ENCODE measurements at regions not wholly inside any gene's neighbourhood (a gene's known extent, or its start where the extent isn't known, plus 50 kb on each side); places are given as distances from the start of the nearest gene placed in this dataset.

DNA sequence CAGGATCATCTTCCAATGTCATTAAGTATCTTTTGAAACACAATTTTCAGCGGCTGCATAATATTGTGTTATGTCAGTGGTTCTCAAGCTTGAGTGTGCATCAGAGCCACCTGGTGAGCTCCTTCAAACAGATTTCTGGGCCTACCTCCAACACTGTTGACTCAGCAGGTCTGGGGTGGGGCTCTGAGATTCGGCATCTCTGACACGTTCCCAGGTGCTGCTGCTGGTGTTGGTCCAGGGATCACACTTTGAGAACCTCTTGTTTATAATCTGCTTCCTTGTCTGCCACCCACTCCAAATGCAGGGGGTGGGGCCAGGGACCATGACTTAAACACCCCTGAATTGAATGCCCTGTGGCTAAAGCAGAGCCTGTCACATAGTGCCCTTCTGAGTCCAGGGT lies 73.8 kb upstream of the HNF1B start:
- in situ Hi-C loops (cut with MboI), result loop anchor here (25.0 kb wide), 1 partner anchor 1181 kb away; no protein-coding TSS in a partner anchor
- RAD21 ChIA-PET (ENCODE audit: unreplicated experiment), result interaction anchor here (1.3 to 4.3 kb wide), 3 partner anchors 25 to 48 kb away, joined by 4 to 33 read pairs (median 14); no protein-coding TSS in a partner anchor
- peak overlapping the region; percentile 30; the same call in 1 of the 2 replicates for H3K27ac ChIP-seq (ENCODE audit: control insufficient read depth, insufficient read depth)
- H3K36me3 ChIP-seq (ENCODE audit: control insufficient read depth in 2 of 2, insufficient read depth in 2 of 2, low read length in 1 of 2), result no peaks in the 10 kb centered on the region
- H3K4me2 ChIP-seq (ENCODE audit: control insufficient read depth, insufficient read depth), result no peak overlapping the region
- no peaks in the 10 kb centered on the region for H3K9me3 ChIP-seq (replicated peaks; ENCODE audit: control insufficient read depth, insufficient read depth, low read length)
- FAIRE-seq (no peak), ATAC-seq (no peak), DNase-seq (ENCODE audit: low read depth, low spot score) (no peak)
- no TSS peak for BruUV-seq (replicated peaks)
- H4K20me1 ChIP-seq (ENCODE audit: control insufficient read depth, insufficient read depth), result no peaks in the 10 kb centered on the region
- peak overlapping the region; percentile 39 for H2AFZ ChIP-seq (ENCODE audit: control insufficient read depth, low read depth, low read length)
- H3K4me3 ChIP-seq, result no peak overlapping the region
- no peaks in the 10 kb centered on the region for H3K27me3 ChIP-seq (replicated peaks in 1 of 2; ENCODE audit: control insufficient read depth in 2 of 2, insufficient read depth in 2 of 2, low read length in 1 of 2)
- peaks cover 30% of the 10 kb centered on the region for H3K4me1 ChIP-seq (ENCODE audit: control insufficient read depth, insufficient read depth, low read length)
- intact Hi-C loops (cut with micrococcal nuclease; ENCODE audit: unreplicated experiment), result no loop called here
- no peaks in the 10 kb centered on the region for H3K79me2 ChIP-seq (ENCODE audit: control insufficient read depth, insufficient read depth, low read length)
- CTCF ChIA-PET, result interaction anchor here (0.7 to 4.9 kb wide), 7 partner anchors 10 to 170 kb away, joined by 3 to 97 read pairs (median 3); no protein-coding TSS in a partner anchor
- WGBS (ENCODE audit: insufficient coverage, insufficient replicate concordance, low lambda C conversion rate, missing lambda C conversion rate), result 76% methylated on average over 3 of the region's 3 CpGs
- SMC1A ChIA-PET (ENCODE audit: uncharacterized antibody, unreplicated experiment), result interaction anchor here (1.2 to 6.4 kb wide), 6 partner anchors 11 to 445 kb away, joined by 3 to 46 read pairs (median 20); no protein-coding TSS in a partner anchor
- POLR2A ChIA-PET, result no interaction called here
- no peak overlapping the region for H3K9ac ChIP-seq (ENCODE audit: control insufficient read depth, insufficient read depth, low read length)
- TF ChIP-seq, protein P1, sequence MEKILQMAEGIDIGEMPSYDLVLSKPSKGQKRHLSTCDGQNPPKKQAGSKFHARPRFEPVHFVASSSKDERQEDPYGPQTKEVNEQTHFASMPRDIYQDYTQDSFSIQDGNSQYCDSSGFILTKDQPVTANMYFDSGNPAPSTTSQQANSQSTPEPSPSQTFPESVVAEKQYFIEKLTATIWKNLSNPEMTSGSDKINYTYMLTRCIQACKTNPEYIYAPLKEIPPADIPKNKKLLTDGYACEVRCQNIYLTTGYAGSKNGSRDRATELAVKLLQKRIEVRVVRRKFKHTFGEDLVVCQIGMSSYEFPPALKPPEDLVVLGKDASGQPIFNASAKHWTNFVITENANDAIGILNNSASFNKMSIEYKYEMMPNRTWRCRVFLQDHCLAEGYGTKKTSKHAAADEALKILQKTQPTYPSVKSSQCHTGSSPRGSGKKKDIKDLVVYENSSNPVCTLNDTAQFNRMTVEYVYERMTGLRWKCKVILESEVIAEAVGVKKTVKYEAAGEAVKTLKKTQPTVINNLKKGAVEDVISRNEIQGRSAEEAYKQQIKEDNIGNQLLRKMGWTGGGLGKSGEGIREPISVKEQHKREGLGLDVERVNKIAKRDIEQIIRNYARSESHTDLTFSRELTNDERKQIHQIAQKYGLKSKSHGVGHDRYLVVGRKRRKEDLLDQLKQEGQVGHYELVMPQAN (conservative IDR thresholded peaks at IDR 0.05), result no peak
- TF ChIP-seq NFXL1 (IDR thresholded peaks at IDR 0.05; ENCODE audit: borderline replicate concordance) (no peak), RCOR1 (conservative IDR thresholded peaks at IDR 0.05; ENCODE audit: low read depth, low read length) (no peak), SRF (IDR thresholded peaks at IDR 0.05; ENCODE audit: low read depth in 2 of 2, low read length in 2 of 2) (no peak), HDAC2 (IDR thresholded peaks at IDR 0.05) (no peak), IRF4 (IDR thresholded peaks at IDR 0.05; ENCODE audit: low read depth, low read length) (no peak), ZNF217 (IDR thresholded peaks at IDR 0.05) (no peak)
- TF ChIP-seq, protein P2, sequence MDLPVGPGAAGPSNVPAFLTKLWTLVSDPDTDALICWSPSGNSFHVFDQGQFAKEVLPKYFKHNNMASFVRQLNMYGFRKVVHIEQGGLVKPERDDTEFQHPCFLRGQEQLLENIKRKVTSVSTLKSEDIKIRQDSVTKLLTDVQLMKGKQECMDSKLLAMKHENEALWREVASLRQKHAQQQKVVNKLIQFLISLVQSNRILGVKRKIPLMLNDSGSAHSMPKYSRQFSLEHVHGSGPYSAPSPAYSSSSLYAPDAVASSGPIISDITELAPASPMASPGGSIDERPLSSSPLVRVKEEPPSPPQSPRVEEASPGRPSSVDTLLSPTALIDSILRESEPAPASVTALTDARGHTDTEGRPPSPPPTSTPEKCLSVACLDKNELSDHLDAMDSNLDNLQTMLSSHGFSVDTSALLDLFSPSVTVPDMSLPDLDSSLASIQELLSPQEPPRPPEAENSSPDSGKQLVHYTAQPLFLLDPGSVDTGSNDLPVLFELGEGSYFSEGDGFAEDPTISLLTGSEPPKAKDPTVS (IDR thresholded peaks at IDR 0.05; ENCODE audit: low read depth, low read length), result no peak

Measured in GM12878 (cell line).